ENCODE measurements at regions not wholly inside any gene's neighbourhood (a gene's known extent, or its start where the extent isn't known, plus 50 kb on each side); places are given as distances from the start of the nearest gene placed in this dataset.
A peak's percentile ranks its signal among the peaks of the same experiment; 100 is the strongest.

DNA sequence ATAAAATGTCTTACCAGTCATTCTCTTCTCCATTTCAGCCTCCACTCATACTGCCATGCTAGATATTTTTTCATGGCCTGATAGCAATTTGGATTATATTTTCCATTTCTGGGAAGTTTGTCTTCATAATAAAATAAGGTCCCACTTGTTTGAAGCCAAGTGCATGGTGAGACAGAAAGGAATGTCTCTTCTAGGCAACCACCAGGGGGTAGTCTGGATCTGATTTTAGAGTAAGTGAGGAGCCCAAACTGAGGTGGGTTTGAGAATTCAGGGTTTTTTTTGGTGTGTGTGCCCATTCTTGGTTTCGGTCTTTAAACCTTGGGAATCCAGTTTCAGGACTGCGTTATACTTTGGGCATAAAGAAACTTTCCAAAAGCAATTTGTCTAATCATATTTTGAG lies 315.5 kb downstream of the RPRM start:
- TF ChIP-seq EZH2 (IDR thresholded peaks at IDR 0.05; ENCODE audit: low read length, missing control alignments): no peak
- TF ChIP-seq, protein P1, sequence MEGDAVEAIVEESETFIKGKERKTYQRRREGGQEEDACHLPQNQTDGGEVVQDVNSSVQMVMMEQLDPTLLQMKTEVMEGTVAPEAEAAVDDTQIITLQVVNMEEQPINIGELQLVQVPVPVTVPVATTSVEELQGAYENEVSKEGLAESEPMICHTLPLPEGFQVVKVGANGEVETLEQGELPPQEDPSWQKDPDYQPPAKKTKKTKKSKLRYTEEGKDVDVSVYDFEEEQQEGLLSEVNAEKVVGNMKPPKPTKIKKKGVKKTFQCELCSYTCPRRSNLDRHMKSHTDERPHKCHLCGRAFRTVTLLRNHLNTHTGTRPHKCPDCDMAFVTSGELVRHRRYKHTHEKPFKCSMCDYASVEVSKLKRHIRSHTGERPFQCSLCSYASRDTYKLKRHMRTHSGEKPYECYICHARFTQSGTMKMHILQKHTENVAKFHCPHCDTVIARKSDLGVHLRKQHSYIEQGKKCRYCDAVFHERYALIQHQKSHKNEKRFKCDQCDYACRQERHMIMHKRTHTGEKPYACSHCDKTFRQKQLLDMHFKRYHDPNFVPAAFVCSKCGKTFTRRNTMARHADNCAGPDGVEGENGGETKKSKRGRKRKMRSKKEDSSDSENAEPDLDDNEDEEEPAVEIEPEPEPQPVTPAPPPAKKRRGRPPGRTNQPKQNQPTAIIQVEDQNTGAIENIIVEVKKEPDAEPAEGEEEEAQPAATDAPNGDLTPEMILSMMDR (conservative IDR thresholded peaks at IDR 0.05 in 1 of 2, IDR thresholded peaks at IDR 0.05 in 1 of 2; ENCODE audit: low read depth in 1 of 2, low read length in 2 of 2): no peak
- no peaks in the 10 kb centered on the region for H4K20me1 ChIP-seq (ENCODE audit: control insufficient read depth, extremely low read depth, insufficient read depth, low read length)
- no peak overlapping the region for H3K27ac ChIP-seq (ENCODE audit: insufficient read depth, low read length)
- no peaks in the 10 kb centered on the region for H3K79me2 ChIP-seq (ENCODE audit: control insufficient read depth, insufficient read depth, low read length)
- peak in 1 of 2 donors; percentile 16 for DNase-seq (ENCODE audit: low read depth in 2 of 2)
- no peak overlapping the region for H2AFZ ChIP-seq (ENCODE audit: low read length)
- H3K9me3 ChIP-seq (ENCODE audit: control insufficient read depth, insufficient read depth, low read depth, low read length): no peaks in the 10 kb centered on the region
- H3K4me1 ChIP-seq (ENCODE audit: control insufficient read depth, extremely low read depth, insufficient read depth, low read length): no peaks in the 10 kb centered on the region
- no peaks in the 10 kb centered on the region for H3K27me3 ChIP-seq (ENCODE audit: control insufficient read depth, insufficient read depth, low read length)
- no peak overlapping the region for H3K4me3 ChIP-seq (replicated peaks in 1 of 4; ENCODE audit: control extremely low read depth in 1 of 4, insufficient read depth in 1 of 4, low read depth in 3 of 4, low read length in 4 of 4)
- no peak overlapping the region for H3K4me2 ChIP-seq (ENCODE audit: extremely low read depth, insufficient read depth, low read length)
- no peak overlapping the region for H3K9ac ChIP-seq (ENCODE audit: insufficient read depth, low read length)
- no peaks in the 10 kb centered on the region for H3K36me3 ChIP-seq (ENCODE audit: control insufficient read depth, insufficient read depth, low read length)

DNA sequence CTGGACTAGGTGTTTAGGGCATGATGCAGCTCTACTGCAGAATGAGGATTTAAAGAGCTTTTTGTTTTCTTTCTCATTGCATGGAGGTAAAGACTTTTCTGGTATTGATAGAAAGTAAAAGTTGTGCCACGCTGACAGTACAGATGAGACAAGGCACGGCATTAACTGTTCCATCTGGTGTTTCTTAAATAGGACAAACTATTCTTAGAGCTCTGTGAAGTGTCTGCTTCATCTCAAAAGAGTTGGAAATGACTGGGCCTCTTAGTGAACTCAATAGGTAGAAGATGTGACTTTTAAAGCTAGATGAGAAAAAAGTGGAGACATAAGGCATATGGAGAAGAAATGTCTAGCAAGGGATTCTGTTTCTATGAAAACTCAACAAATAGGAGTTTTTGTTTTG lies 321.8 kb downstream of the RPRM start:
- H4K20me1 ChIP-seq (ENCODE audit: control insufficient read depth, extremely low read depth, insufficient read depth, low read length): no peaks in the 10 kb centered on the region
- H3K27me3 ChIP-seq (ENCODE audit: control insufficient read depth, insufficient read depth, low read length): no peaks in the 10 kb centered on the region
- no peaks in the 10 kb centered on the region for H3K36me3 ChIP-seq (ENCODE audit: control insufficient read depth, insufficient read depth, low read length)
- no peak overlapping the region for H3K27ac ChIP-seq (ENCODE audit: insufficient read depth, low read length)
- H3K9me3 ChIP-seq (ENCODE audit: control insufficient read depth, insufficient read depth, low read depth, low read length): no peaks in the 10 kb centered on the region
- no peaks in the 10 kb centered on the region for H3K4me1 ChIP-seq (ENCODE audit: control insufficient read depth, extremely low read depth, insufficient read depth, low read length)
- no peak for TF ChIP-seq EZH2 (IDR thresholded peaks at IDR 0.05; ENCODE audit: low read length, missing control alignments)
- TF ChIP-seq, protein P1 (conservative IDR thresholded peaks at IDR 0.05 in 1 of 2, IDR thresholded peaks at IDR 0.05 in 1 of 2; ENCODE audit: low read depth in 1 of 2, low read length in 2 of 2): no peak
- H3K9ac ChIP-seq (ENCODE audit: insufficient read depth, low read length): no peak overlapping the region
- H2AFZ ChIP-seq (ENCODE audit: low read length): no peak overlapping the region
- DNase-seq (ENCODE audit: low read depth in 2 of 2): no peak
- no peaks in the 10 kb centered on the region for H3K79me2 ChIP-seq (ENCODE audit: control insufficient read depth, insufficient read depth, low read length)
- H3K4me2 ChIP-seq (ENCODE audit: extremely low read depth, insufficient read depth, low read length): no peak overlapping the region
- H3K4me3 ChIP-seq (replicated peaks in 1 of 4; ENCODE audit: control extremely low read depth in 1 of 4, insufficient read depth in 1 of 4, low read depth in 3 of 4, low read length in 4 of 4): no peak overlapping the region

DNA sequence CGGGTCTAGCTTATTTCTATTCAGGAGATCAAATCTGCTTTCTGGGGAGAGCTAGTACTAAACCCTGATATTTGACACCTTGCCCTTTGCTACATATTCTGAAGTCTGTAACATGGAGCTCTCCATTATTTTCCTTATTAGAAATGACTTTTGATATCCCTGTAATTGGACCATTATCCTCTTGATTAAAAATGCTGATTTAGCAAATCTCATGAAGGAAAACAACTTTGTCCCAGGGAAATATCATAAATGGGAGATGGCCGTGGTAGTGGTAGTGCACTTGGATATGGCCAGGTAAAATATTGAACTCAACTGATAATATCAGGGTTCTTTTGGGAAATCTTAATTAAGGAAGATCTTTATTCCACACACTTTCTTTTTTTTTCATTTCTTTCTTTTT lies 326.5 kb downstream of the RPRM start:
- no peaks in the 10 kb centered on the region for H4K20me1 ChIP-seq (ENCODE audit: control insufficient read depth, extremely low read depth, insufficient read depth, low read length)
- no peak overlapping the region for H2AFZ ChIP-seq (ENCODE audit: low read length)
- TF ChIP-seq, protein P1 (conservative IDR thresholded peaks at IDR 0.05 in 1 of 2, IDR thresholded peaks at IDR 0.05 in 1 of 2; ENCODE audit: low read depth in 1 of 2, low read length in 2 of 2): no peak
- no peak for TF ChIP-seq EZH2 (IDR thresholded peaks at IDR 0.05; ENCODE audit: low read length, missing control alignments)
- no peaks in the 10 kb centered on the region for H3K79me2 ChIP-seq (ENCODE audit: control insufficient read depth, insufficient read depth, low read length)
- H3K9ac ChIP-seq (ENCODE audit: insufficient read depth, low read length): no peak overlapping the region
- H3K36me3 ChIP-seq (ENCODE audit: control insufficient read depth, insufficient read depth, low read length): no peaks in the 10 kb centered on the region
- no peaks in the 10 kb centered on the region for H3K27me3 ChIP-seq (ENCODE audit: control insufficient read depth, insufficient read depth, low read length)
- H3K9me3 ChIP-seq (ENCODE audit: control insufficient read depth, insufficient read depth, low read depth, low read length): no peaks in the 10 kb centered on the region
- H3K4me2 ChIP-seq (ENCODE audit: extremely low read depth, insufficient read depth, low read length): no peak overlapping the region
- no peak overlapping the region for H3K4me3 ChIP-seq (replicated peaks in 1 of 4; ENCODE audit: control extremely low read depth in 1 of 4, insufficient read depth in 1 of 4, low read depth in 3 of 4, low read length in 4 of 4)
- H3K4me1 ChIP-seq (ENCODE audit: control insufficient read depth, extremely low read depth, insufficient read depth, low read length): no peaks in the 10 kb centered on the region
- no peak for DNase-seq (ENCODE audit: low read depth in 2 of 2)
- no peak overlapping the region for H3K27ac ChIP-seq (ENCODE audit: insufficient read depth, low read length)

Data from fibroblast of lung (primary cell).